ENCODE measurements at regions not wholly inside any gene's neighbourhood (a gene's known extent, or its start where the extent isn't known, plus 50 kb on each side); places are given as distances from the start of the nearest gene placed in this dataset.

DNA sequence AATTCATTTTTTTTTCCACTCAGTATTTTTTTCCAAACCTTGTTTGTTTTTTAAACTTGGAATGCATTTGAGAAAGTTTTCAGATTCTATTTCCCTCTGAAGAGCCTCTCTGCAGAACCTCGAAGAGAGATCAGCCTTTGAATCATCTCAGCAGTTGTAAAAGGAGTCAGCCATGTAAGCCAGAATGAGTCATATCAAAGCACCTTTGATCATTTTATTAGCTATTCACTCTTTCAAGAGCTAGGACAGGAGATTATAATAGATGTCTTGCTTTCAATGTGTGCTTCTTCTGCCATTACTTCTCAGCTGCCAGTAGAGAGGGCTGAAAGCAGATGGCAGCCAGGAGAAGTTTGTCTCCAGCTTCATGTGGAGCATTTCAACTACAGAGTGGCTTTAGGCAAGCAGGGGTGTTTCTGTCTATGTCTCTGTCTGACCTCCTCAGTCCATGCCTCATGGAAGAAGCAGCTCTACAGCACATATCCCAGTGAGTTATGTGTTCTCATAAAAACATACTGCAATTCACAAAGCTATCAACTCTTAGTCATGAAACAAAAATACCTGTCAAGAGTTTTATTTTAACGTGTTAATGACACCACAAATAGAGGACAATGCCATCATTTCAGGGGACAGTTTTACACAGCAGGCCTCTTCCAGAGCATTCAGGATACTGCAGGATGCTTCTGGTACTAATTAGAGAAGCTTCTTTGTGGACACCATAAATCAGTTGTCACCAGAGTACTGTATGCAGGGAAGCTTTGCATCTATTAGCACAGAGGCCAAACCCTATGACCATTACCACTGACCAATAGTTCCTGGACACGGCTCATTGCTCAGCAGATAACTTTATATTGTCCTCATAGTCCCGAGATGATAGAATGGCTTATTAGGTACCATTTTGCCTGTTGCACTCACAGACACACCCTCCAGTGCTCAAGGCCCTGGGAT, 94.3 kb downstream of the NHLRC3 start:
- POLR2A ChIA-PET (ENCODE audit: low non-redundant PET): no interaction called here
- peak; percentile 19 for DNase-seq (ENCODE audit: low spot score)
- CTCF ChIA-PET: interaction anchor here (0.7 to 1.5 kb wide), 2 partner anchors 12 to 639 kb away, joined by 3 to 4 read pairs; no protein-coding TSS in a partner anchor
- no peak overlapping the region for H3K27ac ChIP-seq
- TF ChIP-seq, protein P1, sequence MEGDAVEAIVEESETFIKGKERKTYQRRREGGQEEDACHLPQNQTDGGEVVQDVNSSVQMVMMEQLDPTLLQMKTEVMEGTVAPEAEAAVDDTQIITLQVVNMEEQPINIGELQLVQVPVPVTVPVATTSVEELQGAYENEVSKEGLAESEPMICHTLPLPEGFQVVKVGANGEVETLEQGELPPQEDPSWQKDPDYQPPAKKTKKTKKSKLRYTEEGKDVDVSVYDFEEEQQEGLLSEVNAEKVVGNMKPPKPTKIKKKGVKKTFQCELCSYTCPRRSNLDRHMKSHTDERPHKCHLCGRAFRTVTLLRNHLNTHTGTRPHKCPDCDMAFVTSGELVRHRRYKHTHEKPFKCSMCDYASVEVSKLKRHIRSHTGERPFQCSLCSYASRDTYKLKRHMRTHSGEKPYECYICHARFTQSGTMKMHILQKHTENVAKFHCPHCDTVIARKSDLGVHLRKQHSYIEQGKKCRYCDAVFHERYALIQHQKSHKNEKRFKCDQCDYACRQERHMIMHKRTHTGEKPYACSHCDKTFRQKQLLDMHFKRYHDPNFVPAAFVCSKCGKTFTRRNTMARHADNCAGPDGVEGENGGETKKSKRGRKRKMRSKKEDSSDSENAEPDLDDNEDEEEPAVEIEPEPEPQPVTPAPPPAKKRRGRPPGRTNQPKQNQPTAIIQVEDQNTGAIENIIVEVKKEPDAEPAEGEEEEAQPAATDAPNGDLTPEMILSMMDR (conservative IDR thresholded peaks at IDR 0.05; ENCODE audit: low read depth): no peak

DNA sequence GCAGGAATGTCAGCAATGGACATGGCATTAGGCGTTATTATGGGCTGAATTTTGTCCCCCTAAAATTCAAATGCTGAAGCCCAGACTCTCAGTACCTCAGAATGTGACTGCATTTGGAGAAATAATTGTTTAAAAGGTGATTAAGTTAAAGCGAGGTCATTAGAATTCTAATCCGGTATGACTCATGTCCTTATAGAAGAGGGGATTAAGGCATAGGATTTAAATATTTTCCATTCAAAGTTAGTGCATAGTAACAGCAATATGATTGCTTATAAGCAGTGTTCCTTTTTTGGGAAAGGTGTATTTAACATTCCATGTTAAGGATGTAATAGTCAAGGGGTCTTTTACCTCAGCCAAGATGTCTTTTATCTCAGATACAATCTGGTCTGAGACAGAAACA, 95.5 kb downstream of the NHLRC3 start:
- CTCF ChIA-PET: interaction anchor here (0.7 kb wide), 1 partner anchor 640 kb away, joined by 3 read pairs; no protein-coding TSS in a partner anchor
- no peak overlapping the region for H3K27ac ChIP-seq
- no peak for DNase-seq (ENCODE audit: low spot score)
- POLR2A ChIA-PET (ENCODE audit: low non-redundant PET): no interaction called here
- TF ChIP-seq, protein P1 (conservative IDR thresholded peaks at IDR 0.05; ENCODE audit: low read depth): no peak

DNA sequence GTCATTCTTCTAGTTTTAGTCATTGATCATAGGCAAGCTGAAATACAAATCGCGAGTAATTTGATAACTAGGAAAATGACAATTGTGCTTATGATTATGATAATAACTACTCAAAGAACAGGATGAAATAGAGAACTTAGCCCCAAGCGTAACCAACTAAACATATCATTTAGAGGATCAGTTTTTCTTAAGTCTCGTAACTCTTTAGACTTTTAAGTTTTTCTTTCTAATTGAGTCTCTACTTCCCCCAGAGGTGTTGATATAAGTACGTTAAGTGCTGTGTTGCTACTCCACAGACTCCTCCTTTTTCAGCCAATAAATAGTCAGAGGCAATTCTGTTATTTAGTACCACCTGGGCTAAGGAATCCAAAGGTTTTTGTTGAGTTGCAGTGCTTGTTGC, 96.3 kb downstream of the NHLRC3 start:
- H3K27ac ChIP-seq: no peak overlapping the region
- ChIA-PET CTCF (no interaction called here), POLR2A (ENCODE audit: low non-redundant PET) (no interaction called here)
- DNase-seq (ENCODE audit: low spot score): no peak
- TF ChIP-seq, protein P1 (conservative IDR thresholded peaks at IDR 0.05; ENCODE audit: low read depth): no peak

DNA sequence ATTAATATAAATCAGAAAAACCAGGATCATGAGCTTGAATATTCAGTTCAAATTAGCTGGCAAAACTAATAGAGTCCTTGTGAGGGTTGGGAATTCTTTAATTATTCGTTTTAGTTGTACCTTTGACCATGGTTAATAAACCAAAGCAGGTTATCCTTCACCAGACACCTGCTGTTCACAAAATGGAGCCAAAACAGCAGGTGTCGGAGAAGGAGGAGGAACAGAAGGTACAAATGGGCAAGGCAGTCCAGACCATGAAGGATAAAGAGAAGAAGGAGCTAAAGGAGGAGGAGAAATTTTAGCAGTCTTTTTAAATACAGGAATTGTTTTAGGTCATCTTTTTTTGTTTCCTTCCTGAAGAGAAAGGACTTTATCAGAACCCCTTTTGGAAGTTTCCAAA, 106.1 kb downstream of the NHLRC3 start:
- CTCF ChIA-PET: interaction anchor here (0.5 to 2.3 kb wide), 10 partner anchors 12 to 472 kb away, joined by 3 to 10 read pairs (median 4); no protein-coding TSS in a partner anchor

DNA sequence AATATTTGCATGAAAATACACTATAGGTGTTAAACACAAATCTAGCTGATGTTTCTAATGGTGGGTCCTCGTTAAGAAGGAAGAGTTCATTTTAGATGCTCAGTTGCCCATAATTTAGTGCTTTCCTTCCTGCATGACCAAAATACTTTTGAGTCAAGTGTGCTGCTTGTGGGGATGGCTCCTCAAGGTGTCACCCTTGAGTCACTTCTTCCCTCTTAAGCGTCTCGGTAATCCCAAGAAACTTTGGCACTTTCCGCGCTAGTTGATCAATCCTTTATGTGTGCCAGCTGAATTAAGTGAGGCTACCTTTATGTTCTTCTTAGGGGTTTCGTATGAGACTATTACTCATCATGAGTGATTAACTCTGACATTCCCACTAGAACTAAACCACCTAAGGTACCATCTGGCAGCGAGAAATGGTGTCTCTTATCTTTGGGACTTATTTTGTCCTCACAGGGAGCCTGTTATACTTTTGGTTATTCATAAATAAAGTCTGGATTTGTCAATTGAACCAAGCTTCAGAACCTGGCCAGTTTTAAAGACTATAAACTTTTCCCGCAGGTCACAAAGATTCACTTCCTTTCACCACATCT, 106.8 kb downstream of the NHLRC3 start:
- no peak overlapping the region for H3K27ac ChIP-seq
- DNase-seq (ENCODE audit: low spot score): peak; percentile 65
- ChIA-PET POLR2A (ENCODE audit: low non-redundant PET) (no interaction called here), CTCF (interaction anchor here (0.5 to 2.3 kb wide), 14 partner anchors 9 to 966 kb away, joined by 3 to 10 read pairs (median 4); partner anchors contain the start of gene LHFPL6)
- TF ChIP-seq, protein P1 (conservative IDR thresholded peaks at IDR 0.05; ENCODE audit: low read depth): peak; percentile 77

More for the DNA sequence above, 106.1 kb downstream of the NHLRC3 start:
- POLR2A ChIA-PET (ENCODE audit: low non-redundant PET): no interaction called here
- DNase-seq (ENCODE audit: low spot score): no peak
- TF ChIP-seq, protein P1 (conservative IDR thresholded peaks at IDR 0.05; ENCODE audit: low read depth): no peak
- no peak overlapping the region for H3K27ac ChIP-seq

DNA sequence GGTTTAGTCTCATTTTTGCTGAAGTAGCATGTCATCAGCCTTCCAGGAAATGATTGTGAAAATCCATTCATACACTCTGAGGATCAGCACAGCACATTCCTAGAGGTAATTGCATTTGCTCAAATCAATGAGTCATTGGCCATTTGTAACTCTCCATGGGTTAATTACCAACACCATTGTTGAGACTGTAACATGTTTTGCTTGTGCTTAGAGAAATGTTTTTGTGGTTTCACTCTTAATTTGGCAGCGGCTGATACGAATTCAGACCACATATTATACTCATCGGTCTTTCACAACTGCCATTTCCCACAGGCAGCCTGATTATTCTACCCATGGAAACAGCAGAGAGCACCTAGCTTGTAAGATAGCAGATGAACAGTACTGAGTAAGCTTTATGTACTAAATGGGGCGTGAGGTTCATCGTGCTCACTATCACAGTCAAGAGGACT, 110.3 kb downstream of the NHLRC3 start:
- TF ChIP-seq, protein P1 (conservative IDR thresholded peaks at IDR 0.05; ENCODE audit: low read depth): no peak
- CTCF ChIA-PET: interaction anchor here (0.6 kb wide), 1 partner anchor 1379 kb away, joined by 3 read pairs; no protein-coding TSS in a partner anchor
- no peak overlapping the region for H3K27ac ChIP-seq

More for the DNA sequence above, 110.3 kb downstream of the NHLRC3 start:
- POLR2A ChIA-PET (ENCODE audit: low non-redundant PET): no interaction called here
- DNase-seq (ENCODE audit: low spot score): peak; percentile 69
